Loucy (cell line): ENCODE measurements at regions not wholly inside any gene's neighbourhood (a gene's known extent, or its start where the extent isn't known, plus 50 kb on each side); places are given as distances from the start of the nearest gene placed in this dataset.

Experiments
- H2AFZ ChIP-seq: fragments of 200-600 bp; sonication (generic); 2 replicates; pipeline ENCODE4 v1.6.0; 2016; ENCODE audit warnings: antibody characterized with exemption, mild to moderate bottlenecking, low read length, moderate library complexity
- H3F3A ChIP-seq: fragments of 200-600 bp; 2 replicates; pipeline ENCODE4 v1.6.0; 2016; ENCODE audit warnings: antibody characterized with exemption, low read depth, mild to moderate bottlenecking
- H3K27me3 ChIP-seq: fragments of 200-600 bp; sonication (generic); 2 replicates; pipeline ENCODE4 v1.6.1; 2014; ENCODE audit warnings: low read length, mild to moderate bottlenecking; ENCODE audit not compliant: insufficient read depth, poor library complexity, severe bottlenecking
- H3K36me3 ChIP-seq: fragments of 200-600 bp; sonication (generic); 2 replicates; pipeline ENCODE4 v1.6.1; 2016; ENCODE audit warnings: low read length; ENCODE audit not compliant: insufficient read depth
- H3K4me1 ChIP-seq: fragments of 200-600 bp; sonication (generic); 2 replicates; pipeline ENCODE4 v1.5.1; 2014; ENCODE audit warnings: low read length, mild to moderate bottlenecking; ENCODE audit not compliant: insufficient read depth, poor library complexity, severe bottlenecking
- H3K4me2 ChIP-seq: fragments of 200-600 bp; sonication (generic); 2 replicates; pipeline ENCODE4 v1.6.0; 2014; ENCODE audit warnings: antibody characterized with exemption, low read length, low read depth, mild to moderate bottlenecking; ENCODE audit not compliant: poor library complexity, severe bottlenecking
- H3K4me3 ChIP-seq: fragments of 200-600 bp; sonication (generic); 2 replicates; pipeline ENCODE4 v1.5.1; 2014; ENCODE audit warnings: low read length, mild to moderate bottlenecking, mixed read lengths; ENCODE audit not compliant: poor library complexity, severe bottlenecking
- H3K79me2 ChIP-seq: fragments of 200-600 bp; sonication (generic); 2 replicates; pipeline ENCODE4 v1.6.1; 2014; ENCODE audit warnings: low read length; ENCODE audit not compliant: insufficient read depth
- H3K9ac ChIP-seq: fragments of 200-600 bp; sonication (generic); 2 replicates; pipeline ENCODE4 v1.6.0; 2014; ENCODE audit warnings: mild to moderate bottlenecking, low read depth, low read length, moderate library complexity; ENCODE audit not compliant: poor library complexity, severe bottlenecking
- H3K9me2 ChIP-seq: fragments of 200-600 bp; sonication (generic); replicated peaks from 2 replicates; pipeline ENCODE4 v1.6.1; 2016; ENCODE audit warnings: low read depth, low read length, mixed read lengths
- H3K9me3 ChIP-seq: fragments of 200-600 bp; sonication (generic); 2 replicates; pipeline ENCODE4 v1.6.1; 2014; ENCODE audit warnings: mild to moderate bottlenecking, antibody characterized with exemption, low read length, low read depth; ENCODE audit not compliant: insufficient read depth
- H4K20me1 ChIP-seq: fragments of 200-600 bp; sonication (generic); 2 replicates; pipeline ENCODE4 v1.6.0; 2014; ENCODE audit warnings: antibody characterized with exemption, low read length, mild to moderate bottlenecking; ENCODE audit not compliant: insufficient read depth, poor library complexity, severe bottlenecking
- EZH2phosphoT487 ChIP-seq: fragments of 200-600 bp; IDR thresholded peaks from 2 replicates; pipeline ENCODE4 v1.6.1; 2018; ENCODE audit warnings: antibody characterized with exemption, mild to moderate bottlenecking, moderate library complexity, borderline replicate concordance
- TF ChIP-seq, protein P1 (sequence below): fragments of 200-600 bp; sonication (generic); conservative IDR thresholded peaks from 2 replicates; pipeline ENCODE4 v1.5.1; 2014; ENCODE audit warnings: mild to moderate bottlenecking, antibody characterized with exemption, low read length

DNA sequence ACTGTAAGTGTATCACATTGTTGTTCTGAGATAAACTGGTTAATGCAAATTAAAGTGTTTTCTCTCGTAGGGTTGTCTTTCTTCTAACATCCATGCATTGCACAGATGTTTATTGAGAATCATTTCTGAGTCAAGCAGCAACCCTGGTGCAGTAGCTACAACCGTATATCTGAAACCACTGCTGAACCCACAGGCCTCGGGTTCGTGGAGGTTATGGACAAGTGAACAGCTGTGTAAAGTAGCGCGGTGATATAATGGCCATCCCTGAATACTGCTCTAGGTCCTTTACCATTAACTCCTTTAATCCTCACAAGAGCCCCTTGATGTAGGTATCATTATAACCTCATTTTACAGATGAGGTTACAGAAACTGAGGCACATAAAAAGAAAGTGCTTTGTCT, 486.1 kb upstream of the TMEM132C start:
- no peak overlapping the region for H3K4me3 ChIP-seq
- H3F3A ChIP-seq: no peaks in the 10 kb centered on the region
- H2AFZ ChIP-seq: no peak overlapping the region
- no peaks in the 10 kb centered on the region for H3K36me3 ChIP-seq
- no peaks in the 10 kb centered on the region for H3K9me3 ChIP-seq
- no peaks in the 10 kb centered on the region for H3K4me1 ChIP-seq
- TF ChIP-seq, protein P1, sequence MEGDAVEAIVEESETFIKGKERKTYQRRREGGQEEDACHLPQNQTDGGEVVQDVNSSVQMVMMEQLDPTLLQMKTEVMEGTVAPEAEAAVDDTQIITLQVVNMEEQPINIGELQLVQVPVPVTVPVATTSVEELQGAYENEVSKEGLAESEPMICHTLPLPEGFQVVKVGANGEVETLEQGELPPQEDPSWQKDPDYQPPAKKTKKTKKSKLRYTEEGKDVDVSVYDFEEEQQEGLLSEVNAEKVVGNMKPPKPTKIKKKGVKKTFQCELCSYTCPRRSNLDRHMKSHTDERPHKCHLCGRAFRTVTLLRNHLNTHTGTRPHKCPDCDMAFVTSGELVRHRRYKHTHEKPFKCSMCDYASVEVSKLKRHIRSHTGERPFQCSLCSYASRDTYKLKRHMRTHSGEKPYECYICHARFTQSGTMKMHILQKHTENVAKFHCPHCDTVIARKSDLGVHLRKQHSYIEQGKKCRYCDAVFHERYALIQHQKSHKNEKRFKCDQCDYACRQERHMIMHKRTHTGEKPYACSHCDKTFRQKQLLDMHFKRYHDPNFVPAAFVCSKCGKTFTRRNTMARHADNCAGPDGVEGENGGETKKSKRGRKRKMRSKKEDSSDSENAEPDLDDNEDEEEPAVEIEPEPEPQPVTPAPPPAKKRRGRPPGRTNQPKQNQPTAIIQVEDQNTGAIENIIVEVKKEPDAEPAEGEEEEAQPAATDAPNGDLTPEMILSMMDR: no peak
- TF ChIP-seq EZH2phosphoT487: no peak
- H3K27me3 ChIP-seq: no peaks in the 10 kb centered on the region
- no peaks in the 10 kb centered on the region for H3K79me2 ChIP-seq
- no peaks in the 10 kb centered on the region for H3K9me2 ChIP-seq
- H3K4me2 ChIP-seq: no peak overlapping the region
- H4K20me1 ChIP-seq: no peaks in the 10 kb centered on the region
- no peak overlapping the region for H3K9ac ChIP-seq

DNA sequence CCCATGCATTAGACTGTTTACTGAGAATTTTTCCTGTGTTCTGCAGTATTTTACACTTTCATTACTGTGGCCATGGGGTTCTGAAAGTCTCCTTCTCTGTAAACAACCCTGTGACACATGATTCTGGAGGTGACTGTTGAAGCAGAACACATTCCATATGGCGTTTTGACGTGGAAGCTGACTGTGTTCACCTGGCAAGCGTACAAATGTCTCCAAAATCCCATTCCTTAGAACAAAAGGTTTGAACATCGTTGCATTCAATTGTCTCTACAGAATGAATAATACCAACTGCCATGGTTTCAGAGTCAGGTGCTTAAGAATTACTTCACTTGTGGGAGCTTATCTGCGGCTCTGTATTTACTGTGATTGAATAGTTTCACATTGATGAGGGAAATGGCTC, 485.6 kb upstream of the TMEM132C start:
- Histone ChIP-seq H3K9me3 (no peaks in the 10 kb centered on the region), H3K36me3 (no peaks in the 10 kb centered on the region), H2AFZ (no peak overlapping the region), H3F3A (no peaks in the 10 kb centered on the region), H3K9me2 (no peaks in the 10 kb centered on the region), H3K4me2 (no peak overlapping the region), H3K79me2 (no peaks in the 10 kb centered on the region), H3K4me3 (no peak overlapping the region), H4K20me1 (no peaks in the 10 kb centered on the region), H3K9ac (no peak overlapping the region), H3K4me1 (no peaks in the 10 kb centered on the region), H3K27me3 (no peaks in the 10 kb centered on the region)
- no peak for TF ChIP-seq EZH2phosphoT487
- TF ChIP-seq, protein P1: no peak

DNA sequence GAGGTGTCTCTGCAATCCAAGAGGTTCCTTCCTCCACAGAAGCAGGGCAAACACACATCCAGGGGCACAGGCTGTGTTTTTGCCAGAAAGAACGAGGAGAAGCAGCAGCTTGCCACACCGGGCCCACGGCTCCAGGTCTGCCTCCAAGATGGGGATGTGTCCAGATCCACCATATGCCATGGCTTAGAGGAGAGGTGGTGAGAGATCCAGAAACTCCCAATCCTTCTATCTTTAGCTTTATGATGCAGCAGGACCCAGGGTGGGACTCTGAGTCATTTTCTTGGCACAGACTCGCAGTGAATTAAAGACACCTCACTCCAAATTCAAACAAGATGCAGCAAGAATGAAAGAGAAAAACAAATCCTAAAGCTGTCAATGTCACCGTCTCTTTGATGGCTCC, 481.4 kb upstream of the TMEM132C start:
- Histone ChIP-seq H3K4me1 (no peaks in the 10 kb centered on the region), H3K9me3 (no peaks in the 10 kb centered on the region), H2AFZ (no peak overlapping the region), H4K20me1 (no peaks in the 10 kb centered on the region), H3K36me3 (no peaks in the 10 kb centered on the region), H3K4me3 (no peak overlapping the region), H3K79me2 (no peaks in the 10 kb centered on the region), H3K9ac (no peak overlapping the region), H3F3A (no peaks in the 10 kb centered on the region), H3K9me2 (no peaks in the 10 kb centered on the region), H3K27me3 (no peaks in the 10 kb centered on the region), H3K4me2 (no peak overlapping the region)
- TF ChIP-seq, protein P1: no peak
- no peak for TF ChIP-seq EZH2phosphoT487
